Neural cell (in vitro differentiated cells): ENCODE measurements at regions not wholly inside any gene's neighbourhood (a gene's known extent, or its start where the extent isn't known, plus 50 kb on each side); places are given as distances from the start of the nearest gene placed in this dataset.

Experiments used
- H2AFZ ChIP-seq: fragments of 200-600, 300-800 bp; sonication (generic), shearing (Covaris generic); 2 replicates; pipeline ENCODE4 v1.6.0; 2014; ENCODE audit warnings: low read depth, mild to moderate bottlenecking, antibody characterized with exemption, low read length, moderate library complexity
- H3F3A ChIP-seq: fragments of 200-600 bp; shearing (Covaris generic); 2 replicates; pipeline ENCODE4 v1.6.1; 2016; ENCODE audit warnings: mild to moderate bottlenecking, moderate library complexity, mixed read lengths, antibody characterized with exemption, low read length; ENCODE audit not compliant: insufficient read depth, poor library complexity, severe bottlenecking
- H3K27ac ChIP-seq: fragments of 200-600, 300-800 bp; sonication (generic), shearing (Covaris generic); 2 replicates; pipeline ENCODE4 v1.5.1; 2014; ENCODE audit warnings: mild to moderate bottlenecking, low read length, moderate library complexity
- H3K27me3 ChIP-seq: fragments of 300-800, 200-600 bp; sonication (generic), shearing (Covaris generic); 2 replicates; pipeline ENCODE4 v1.6.0; 2014; ENCODE audit warnings: mild to moderate bottlenecking, low read depth, low read length, moderate library complexity; ENCODE audit not compliant: insufficient read depth
- H3K36me3 ChIP-seq: fragments of 300-800, 200-600 bp; sonication (generic), shearing (Covaris generic); 2 replicates; pipeline ENCODE4 v1.5.1; 2014; ENCODE audit warnings: mild to moderate bottlenecking, antibody characterized with exemption, low read length, moderate library complexity; ENCODE audit not compliant: insufficient read depth
- H3K4me2 ChIP-seq: fragments of 300-800, 200-600 bp; sonication (generic), shearing (Covaris generic); 2 replicates; pipeline ENCODE4 v1.6.0; 2014; ENCODE audit warnings: mild to moderate bottlenecking, low read length
- H3K4me3 ChIP-seq: fragments of 300-800, 200-600 bp; sonication (generic), shearing (Covaris generic); 2 replicates; pipeline ENCODE4 v1.5.1; 2014; ENCODE audit warnings: mild to moderate bottlenecking, low read length, moderate library complexity
- H3K79me2 ChIP-seq: fragments of 200-600 bp; shearing (Covaris generic); replicated peaks from 2 replicates; pipeline ENCODE4 v1.6.0; 2014; ENCODE audit warnings: mild to moderate bottlenecking, low read length, moderate library complexity; ENCODE audit not compliant: insufficient read depth
- H3K9ac ChIP-seq: fragments of 300-800, 200-600 bp; sonication (generic), shearing (Covaris generic); 2 replicates; pipeline ENCODE4 v1.6.1; 2016; ENCODE audit warnings: mild to moderate bottlenecking, low read length, mixed read lengths
- H3K9me2 ChIP-seq: fragments of 200-600 bp; shearing (Covaris generic); 2 replicates; pipeline ENCODE4 v1.6.1; 2016; ENCODE audit warnings: mild to moderate bottlenecking, low read length, mixed read lengths; ENCODE audit not compliant: insufficient read depth
- H3K9me3 ChIP-seq: fragments of 200-600, 300-800 bp; sonication (generic), shearing (Covaris generic); 2 replicates; pipeline ENCODE4 v1.6.1; 2016; ENCODE audit warnings: mild to moderate bottlenecking, mixed run types, low read length, moderate library complexity, mixed read lengths
- H4K20me1 ChIP-seq: fragments of 200-600 bp; shearing (Covaris generic); 2 replicates; pipeline ENCODE4 v1.6.1; 2016; ENCODE audit warnings: mild to moderate bottlenecking, mixed run types; ENCODE audit not compliant: insufficient read depth
- CTCF ChIP-seq: fragments of 450-650 bp; IDR thresholded peaks from 2 replicates; pipeline ENCODE4 v1.5.1; 2014; ENCODE audit warnings: antibody characterized with exemption, mild to moderate bottlenecking, moderate library complexity; ENCODE audit not compliant: poor library complexity, severe bottlenecking
- EP300 ChIP-seq: fragments of 450-650 bp; conservative IDR thresholded peaks from 2 replicates; pipeline ENCODE4 v1.6.1; 2014; ENCODE audit warnings: antibody characterized with exemption, mild to moderate bottlenecking, moderate library complexity; ENCODE audit not compliant: poor library complexity, severe bottlenecking
- EZH2 ChIP-seq: fragments of 200-600, 300-800 bp; shearing (Covaris generic), sonication (generic); IDR thresholded peaks from 2 replicates; pipeline ENCODE4 v1.6.1; 2014; ENCODE audit warnings: antibody characterized with exemption, low read length, borderline replicate concordance, mild to moderate bottlenecking; ENCODE audit not compliant: insufficient read depth, poor library complexity, severe bottlenecking
- RAD21 ChIP-seq: fragments of 450-650 bp; conservative IDR thresholded peaks from 2 replicates; pipeline ENCODE4 v1.6.1; 2014; ENCODE audit warnings: antibody characterized with exemption, mild to moderate bottlenecking, moderate library complexity
- REST ChIP-seq: IDR thresholded peaks from 2 replicates; pipeline ENCODE4 v1.6.1; 2012; ENCODE audit warnings: borderline replicate concordance
- SMC3 ChIP-seq: fragments of 450-650 bp; conservative IDR thresholded peaks from 2 replicates; pipeline ENCODE4 v1.6.1; 2014; ENCODE audit warnings: antibody characterized with exemption, mild to moderate bottlenecking, moderate library complexity; ENCODE audit not compliant: poor library complexity
- TAF1 ChIP-seq: IDR thresholded peaks from 2 replicates; pipeline ENCODE4 v1.6.1; 2012; ENCODE audit warnings: low read depth

- Histone ChIP-seq H4K20me1 (no peaks in the 10 kb centered on the region), H3K4me3 (no peak overlapping the region), H3F3A (no peaks in the 10 kb centered on the region), H3K27me3 (peaks cover 5% of the 10 kb centered on the region), H3K79me2 (no peaks in the 10 kb centered on the region), H3K27ac (no peak overlapping the region), H3K4me2 (no peak overlapping the region), H3K9ac (no peak overlapping the region), H3K36me3 (no peaks in the 10 kb centered on the region), H3K9me2 (no peaks in the 10 kb centered on the region), H3K9me3 (no peaks in the 10 kb centered on the region), H2AFZ (no peak overlapping the region)
- TF ChIP-seq CTCF: no peak
These were observed 147.7 kb downstream of the TSN start for GRCh38 chr2:121903037-121903689.

- TF ChIP-seq SMC3 (no peak), TAF1 (no peak), REST (no peak), RAD21 (no peak), CTCF (no peak)
- H3K79me2 ChIP-seq: no peaks in the 10 kb centered on the region
These were observed 149.2 kb downstream of the TSN start for GRCh38 chr2:121904656-121905055.

DNA sequence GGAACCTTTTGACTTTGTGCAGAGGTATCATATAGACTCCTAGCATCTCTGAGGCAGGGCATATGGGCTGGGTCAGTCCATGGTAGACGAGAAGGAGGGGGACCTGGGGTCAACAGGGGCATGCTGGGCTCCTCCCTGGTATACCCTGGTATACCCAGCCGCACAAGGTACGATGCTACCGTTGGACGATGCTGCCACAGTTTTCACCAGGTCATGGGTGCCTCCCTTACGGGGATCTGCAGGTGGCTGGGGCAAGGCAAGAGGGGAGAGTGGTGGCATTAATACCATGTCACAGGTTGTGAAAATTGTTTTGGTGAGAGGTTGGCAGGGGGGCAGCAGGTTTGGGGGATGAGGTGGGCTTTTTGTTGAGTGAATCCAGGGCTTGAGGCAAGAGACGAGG, 149.8 kb downstream of the TSN start:
- H3K79me2 ChIP-seq: no peaks in the 10 kb centered on the region
- peaks cover 17% of the 10 kb centered on the region for H3K27me3 ChIP-seq
- no peaks in the 10 kb centered on the region for H4K20me1 ChIP-seq
- H3K9me3 ChIP-seq: no peaks in the 10 kb centered on the region
- H3K36me3 ChIP-seq: no peaks in the 10 kb centered on the region
- no peaks in the 10 kb centered on the region for H3K9me2 ChIP-seq
- H2AFZ ChIP-seq: no peak overlapping the region
- H3K9ac ChIP-seq: no peak overlapping the region
- H3K27ac ChIP-seq: no peak overlapping the region
- no peak overlapping the region for H3K4me2 ChIP-seq
- no peak overlapping the region for H3K4me3 ChIP-seq
- no peaks in the 10 kb centered on the region for H3F3A ChIP-seq
- TF ChIP-seq SMC3 (no peak), REST (no peak), CTCF (no peak), EZH2 (no peak), RAD21 (no peak), TAF1 (no peak), EP300 (no peak)

More at GRCh38 chr2:121904656-121905055, 149.2 kb downstream of the TSN start:
- no peaks in the 10 kb centered on the region for H3K9me2 ChIP-seq
- H3F3A ChIP-seq: no peaks in the 10 kb centered on the region
- no peak overlapping the region for H2AFZ ChIP-seq
- H3K4me3 ChIP-seq: no peak overlapping the region
- no peak overlapping the region for H3K27ac ChIP-seq
- H3K36me3 ChIP-seq: no peaks in the 10 kb centered on the region
- no peak overlapping the region for H3K9ac ChIP-seq
- peaks cover 17% of the 10 kb centered on the region for H3K27me3 ChIP-seq
- no peak overlapping the region for H3K4me2 ChIP-seq
- no peaks in the 10 kb centered on the region for H4K20me1 ChIP-seq
- no peaks in the 10 kb centered on the region for H3K9me3 ChIP-seq
